GM08714 (cell line): ENCODE measurements at regions not wholly inside any gene's neighbourhood (a gene's known extent, or its start where the extent isn't known, plus 50 kb on each side); places are given as distances from the start of the nearest gene placed in this dataset.
"Not testable (repeated sequence)": the region's sequence is repeated elsewhere in the genome, so short reads cannot be mapped to it uniquely, and the experiment has no call there.

Experiments used
- H3K4me3 ChIP-seq: fragments of 200-500 bp; sonication (Bioruptor generic); 2 replicates; pipeline ENCODE4 v1.5.1; 2014; ENCODE audit warnings: mild to moderate bottlenecking, low read length, inconsistent platforms
- ZNF274 ChIP-seq: IDR thresholded peaks from 2 replicates; pipeline ENCODE4 v1.6.1; 2012; ENCODE audit warnings: mild to moderate bottlenecking, low read depth, low read length

GRCh38 chr4:60884587-60884986, 315.5 kb upstream of the ADGRL3 start:
- no peak for TF ChIP-seq ZNF274
- H3K4me3 ChIP-seq = no peak overlapping the region

GRCh38 chr4:60885011-60885410, 315.1 kb upstream of the ADGRL3 start:
- H3K4me3 ChIP-seq = no peak overlapping the region
- TF ChIP-seq ZNF274 = no peak

- H3K4me3 ChIP-seq = no peak overlapping the region
- TF ChIP-seq ZNF274 = no peak
These were observed 309.4 kb upstream of the ADGRL3 start for GRCh38 chr4:60890743-60891142.

- TF ChIP-seq ZNF274 = no peak
- H3K4me3 ChIP-seq = no peak overlapping the region
These were observed 308.2 kb upstream of the ADGRL3 start for GRCh38 chr4:60891947-60892346.

- no peak overlapping the region for H3K4me3 ChIP-seq
- no peak for TF ChIP-seq ZNF274
These were observed 302.7 kb upstream of the ADGRL3 start for GRCh38 chr4:60897415-60897814.

DNA sequence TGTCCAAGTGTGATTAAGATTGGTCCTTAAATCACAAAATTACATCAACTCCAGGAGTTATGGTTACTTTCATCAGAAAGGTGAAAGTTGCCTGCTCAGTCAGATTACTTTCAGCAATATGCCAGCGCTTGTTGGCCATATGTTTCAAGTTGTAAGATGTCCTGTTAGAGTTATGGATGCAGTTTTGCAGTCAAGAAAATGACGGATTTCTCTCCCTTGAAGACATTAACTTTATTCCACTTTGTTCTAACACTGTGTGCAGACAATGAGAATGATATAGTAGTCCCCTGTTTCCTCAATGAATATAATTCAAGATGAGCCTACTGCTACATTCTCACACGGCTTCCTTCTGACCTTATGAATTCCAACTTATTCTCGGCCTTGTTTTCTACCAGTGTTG, 295.0 kb upstream of the ADGRL3 start:
- no peak for TF ChIP-seq ZNF274
- no peak overlapping the region for H3K4me3 ChIP-seq

DNA sequence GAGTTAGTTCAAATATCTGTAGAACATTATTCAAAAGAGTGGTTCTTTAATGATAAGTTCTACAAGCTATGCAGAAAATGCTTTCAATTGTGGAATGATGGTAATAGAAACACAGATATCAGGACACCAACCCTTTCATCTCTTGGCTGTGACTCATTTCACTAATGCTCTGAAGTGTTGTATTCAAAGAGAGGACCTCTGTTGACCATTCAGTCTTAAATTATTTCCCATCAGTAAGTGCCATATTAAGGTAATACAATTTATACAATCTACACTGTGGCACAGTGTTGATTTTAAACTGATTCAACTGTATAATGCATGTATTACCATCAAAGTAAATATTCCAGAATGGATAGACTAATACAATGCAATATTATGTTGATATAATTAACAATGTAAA, 289.0 kb upstream of the ADGRL3 start:
- no peak for TF ChIP-seq ZNF274
- no peak overlapping the region for H3K4me3 ChIP-seq

- H3K4me3 ChIP-seq = no peak overlapping the region
- no peak for TF ChIP-seq ZNF274
These were observed 287.1 kb upstream of the ADGRL3 start for GRCh38 chr4:60913002-60913401.

GRCh38 chr4:60913671-60914070, 286.5 kb upstream of the ADGRL3 start:
- no peak for TF ChIP-seq ZNF274
- no peak overlapping the region for H3K4me3 ChIP-seq

DNA sequence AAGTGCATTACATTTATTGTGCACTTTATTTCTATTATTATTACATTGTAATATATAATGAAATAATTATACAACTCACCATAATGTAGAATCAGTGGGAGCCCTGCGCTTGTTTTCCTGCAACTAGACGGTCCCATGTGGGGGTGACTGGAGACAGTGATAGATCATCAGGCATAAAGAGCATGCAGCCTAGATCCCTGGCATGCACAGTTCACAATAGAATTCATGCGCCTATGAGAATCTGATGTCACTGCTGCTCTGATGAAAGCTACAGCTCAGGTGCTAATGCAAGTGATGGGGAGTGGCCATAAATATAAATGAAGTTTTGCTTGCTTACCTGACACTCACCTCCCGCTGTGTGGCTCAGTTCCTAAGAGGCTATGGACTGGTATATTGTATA, 278.4 kb upstream of the ADGRL3 start:
- not testable (repeated sequence) for H3K4me3 ChIP-seq

DNA sequence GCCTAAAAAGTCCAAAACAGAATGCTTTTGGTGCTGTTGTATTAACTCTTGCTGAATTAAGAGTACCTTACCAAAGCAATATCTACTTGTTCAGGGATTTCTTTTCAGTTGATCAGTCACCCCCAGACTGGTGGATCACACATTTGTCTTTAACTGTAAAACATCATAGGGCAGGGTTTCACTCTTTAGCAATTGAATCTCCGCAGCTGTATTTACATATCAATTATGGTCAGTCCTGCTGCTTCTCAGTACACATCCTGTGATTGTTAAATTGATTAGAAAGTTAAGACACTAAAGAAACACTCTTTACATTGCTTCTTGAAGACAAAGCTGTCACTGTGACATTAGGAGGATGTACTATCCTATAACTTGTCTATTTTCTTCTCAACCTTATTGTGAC, 277.1 kb upstream of the ADGRL3 start:
- TF ChIP-seq ZNF274 = no peak
- no peak overlapping the region for H3K4me3 ChIP-seq

GRCh38 chr4:60926624-60927023, 273.5 kb upstream of the ADGRL3 start:
- no peak for TF ChIP-seq ZNF274

GRCh38 chr4:60930866-60931265, 269.3 kb upstream of the ADGRL3 start:
- TF ChIP-seq ZNF274 = no peak
- H3K4me3 ChIP-seq = no peak overlapping the region

More at GRCh38 chr4:60926624-60927023, 273.5 kb upstream of the ADGRL3 start:
- H3K4me3 ChIP-seq = no peak overlapping the region

DNA sequence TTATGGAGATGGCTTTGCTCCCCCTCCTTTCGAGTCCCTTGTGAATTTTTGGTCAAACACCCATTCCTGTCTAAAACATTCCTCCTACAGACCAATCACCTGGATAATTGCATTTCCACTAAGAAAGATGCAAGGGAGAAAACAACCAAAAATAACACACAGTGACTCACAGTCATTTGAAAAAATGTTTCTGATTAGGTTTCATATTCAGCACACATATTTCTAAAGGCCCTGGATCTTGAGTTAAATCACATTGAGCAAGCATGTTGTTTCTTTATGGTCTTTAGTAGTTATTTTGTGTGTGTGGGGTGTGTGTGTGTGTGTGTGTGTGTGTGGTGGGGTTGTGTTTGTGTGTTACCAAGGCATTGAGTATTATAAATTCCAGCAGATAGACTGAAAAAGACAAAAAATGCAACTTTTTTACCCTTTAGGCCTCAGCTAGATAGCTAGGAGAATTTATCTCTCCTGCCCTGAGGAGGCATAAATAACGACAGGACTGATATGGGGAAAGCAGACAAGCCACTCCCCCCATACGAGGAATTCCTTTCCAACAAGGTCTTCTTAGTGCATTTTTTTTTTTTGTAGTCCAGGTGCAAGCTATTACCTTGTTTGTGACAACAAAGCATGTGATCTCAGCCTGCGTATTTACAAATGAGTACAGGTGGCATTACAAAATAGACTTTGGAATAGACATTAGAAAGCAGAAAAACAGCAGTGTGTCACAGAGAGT, 265.4 kb upstream of the ADGRL3 start:
- TF ChIP-seq ZNF274 = no peak
- H3K4me3 ChIP-seq = no peak overlapping the region

- no peak for TF ChIP-seq ZNF274
- H3K4me3 ChIP-seq = no peak overlapping the region
These were observed 261.9 kb upstream of the ADGRL3 start for GRCh38 chr4:60938181-60938580.

- TF ChIP-seq ZNF274 = no peak
- no peak overlapping the region for H3K4me3 ChIP-seq
These were observed 261.5 kb upstream of the ADGRL3 start for GRCh38 chr4:60938621-60939020.

GRCh38 chr4:60944060-60944459, 256.1 kb upstream of the ADGRL3 start:
- no peak for TF ChIP-seq ZNF274
- H3K4me3 ChIP-seq = no peak overlapping the region
